GM13977 (cell line): ENCODE measurements at regions not wholly inside any gene's neighbourhood (a gene's known extent, or its start where the extent isn't known, plus 50 kb on each side); places are given as distances from the start of the nearest gene placed in this dataset.

Experiments
- DNase-seq: peaks from one replicate; pipeline ENCODE4 v3.0.0; 2012; ENCODE audit warnings: low spot score
- CTCF ChIP-seq: IDR thresholded peaks from 2 replicates; pipeline ENCODE4 v1.5.1; 2012; ENCODE audit warnings: mild to moderate bottlenecking, control low read depth; ENCODE audit not compliant: insufficient read depth; ENCODE audit errors: extremely low read depth, missing control alignments
- in situ Hi-C: fragments of 300-500 bp; cut with MboI; formaldehyde crosslinking; loops from one replicate; pipeline ENCODE4 v1.12.0; 2022; ENCODE audit warnings: low sequenced_read_pairs, low pct_unique_long_range_greater_than_20kb, mixed read lengths, inconsistent platforms; ENCODE audit not compliant: unreplicated experiment

- no peak for TF ChIP-seq CTCF
- in situ Hi-C loops, result no loop called here
- no peak for DNase-seq
Measured at GRCh38 chr4:138561906-138562305, 319.8 kb upstream of the SLC7A11 start.

- no peak for DNase-seq
- in situ Hi-C loops, result no loop called here
- TF ChIP-seq CTCF, result no peak
Measured at GRCh38 chr4:138561276-138561880, 319.2 kb upstream of the SLC7A11 start.

- TF ChIP-seq CTCF, result no peak
- in situ Hi-C loops, result no loop called here
Measured at GRCh38 chr4:138560448-138560847, 318.3 kb upstream of the SLC7A11 start.

GRCh38 chr4:138558886-138559285 lies 316.7 kb upstream of the SLC7A11 start:
- no peak for TF ChIP-seq CTCF
- no peak for DNase-seq
- in situ Hi-C loops, result no loop called here

More at GRCh38 chr4:138560448-138560847, 318.3 kb upstream of the SLC7A11 start:
- DNase-seq, result no peak

GRCh38 chr4:138555584-138555983 lies 313.4 kb upstream of the SLC7A11 start:
- peak; percentile 33 for TF ChIP-seq CTCF
- no peak for DNase-seq
- in situ Hi-C loops, result no loop called here

- in situ Hi-C loops, result no loop called here
- TF ChIP-seq CTCF, result no peak
- no peak for DNase-seq
Measured at GRCh38 chr4:138555108-138555507, 313.0 kb upstream of the SLC7A11 start.
